ENCODE measurements at regions not wholly inside any gene's neighbourhood (a gene's known extent, or its start where the extent isn't known, plus 50 kb on each side); places are given as distances from the start of the nearest gene placed in this dataset.
A peak's percentile ranks its signal among the peaks of the same experiment; 100 is the strongest.
"Not testable (repeated sequence)": the region's sequence is repeated elsewhere in the genome, so short reads cannot be mapped to it uniquely, and the experiment has no call there.

GRCh38 chr11:21769188-21769587, 423.7 kb upstream of the ANO5 start:
- ATAC-seq, result no peak
- Mint-ChIP-seq H3K4me3 (no peak overlapping the region), H3K27me3 (ENCODE audit: low read depth) (no peaks in the 10 kb centered on the region), H3K9me3 (peaks cover 4% of the 10 kb centered on the region), H3K36me3 (ENCODE audit: insufficient read depth) (no peaks in the 10 kb centered on the region), H3K4me1 (ENCODE audit: low read depth) (no peaks in the 10 kb centered on the region)
- DNase-seq, result no peak

GRCh38 chr11:21771097-21771496, 421.8 kb upstream of the ANO5 start:
- peaks cover 4% of the 10 kb centered on the region for H3K9me3 Mint-ChIP-seq
- H3K4me3 Mint-ChIP-seq, result no peak overlapping the region
- DNase-seq, result no peak
- no peak for ATAC-seq
- no peaks in the 10 kb centered on the region for H3K36me3 Mint-ChIP-seq (ENCODE audit: insufficient read depth)
- no peaks in the 10 kb centered on the region for H3K27me3 Mint-ChIP-seq (ENCODE audit: low read depth)
- H3K4me1 Mint-ChIP-seq (ENCODE audit: low read depth), result no peaks in the 10 kb centered on the region

- ATAC-seq, result no peak
- Mint-ChIP-seq H3K27me3 (ENCODE audit: low read depth) (no peaks in the 10 kb centered on the region), H3K9me3 (peaks cover 9% of the 10 kb centered on the region), H3K36me3 (ENCODE audit: insufficient read depth) (no peaks in the 10 kb centered on the region), H3K4me3 (no peak overlapping the region), H3K4me1 (ENCODE audit: low read depth) (no peaks in the 10 kb centered on the region)
- DNase-seq, result no peak
Measured at GRCh38 chr11:21774212-21774611, 418.7 kb upstream of the ANO5 start.

GRCh38 chr11:21775911-21776310, 417.0 kb upstream of the ANO5 start:
- ATAC-seq (no peak), DNase-seq (no peak)
- Mint-ChIP-seq H3K9me3 (peaks cover 13% of the 10 kb centered on the region), H3K27me3 (ENCODE audit: low read depth) (no peaks in the 10 kb centered on the region), H3K4me3 (no peak overlapping the region), H3K36me3 (ENCODE audit: insufficient read depth) (no peaks in the 10 kb centered on the region), H3K4me1 (ENCODE audit: low read depth) (no peaks in the 10 kb centered on the region)

GRCh38 chr11:21783954-21784353, 408.9 kb upstream of the ANO5 start:
- H3K9me3 Mint-ChIP-seq, result peaks cover 31% of the 10 kb centered on the region
- H3K36me3 Mint-ChIP-seq (ENCODE audit: insufficient read depth), result no peaks in the 10 kb centered on the region
- H3K4me1 Mint-ChIP-seq (ENCODE audit: low read depth), result no peaks in the 10 kb centered on the region
- no peaks in the 10 kb centered on the region for H3K27me3 Mint-ChIP-seq (ENCODE audit: low read depth)
- no peak overlapping the region for H3K4me3 Mint-ChIP-seq
- DNase-seq (no peak), ATAC-seq (no peak)

GRCh38 chr11:21785351-21785750, 407.5 kb upstream of the ANO5 start:
- H3K4me1 Mint-ChIP-seq (ENCODE audit: low read depth), result no peaks in the 10 kb centered on the region
- no peak overlapping the region for H3K4me3 Mint-ChIP-seq
- H3K36me3 Mint-ChIP-seq (ENCODE audit: insufficient read depth), result no peaks in the 10 kb centered on the region
- H3K9me3 Mint-ChIP-seq, result peaks cover 36% of the 10 kb centered on the region
- ATAC-seq (no peak), DNase-seq (no peak)
- H3K27me3 Mint-ChIP-seq (ENCODE audit: low read depth), result no peaks in the 10 kb centered on the region

DNA sequence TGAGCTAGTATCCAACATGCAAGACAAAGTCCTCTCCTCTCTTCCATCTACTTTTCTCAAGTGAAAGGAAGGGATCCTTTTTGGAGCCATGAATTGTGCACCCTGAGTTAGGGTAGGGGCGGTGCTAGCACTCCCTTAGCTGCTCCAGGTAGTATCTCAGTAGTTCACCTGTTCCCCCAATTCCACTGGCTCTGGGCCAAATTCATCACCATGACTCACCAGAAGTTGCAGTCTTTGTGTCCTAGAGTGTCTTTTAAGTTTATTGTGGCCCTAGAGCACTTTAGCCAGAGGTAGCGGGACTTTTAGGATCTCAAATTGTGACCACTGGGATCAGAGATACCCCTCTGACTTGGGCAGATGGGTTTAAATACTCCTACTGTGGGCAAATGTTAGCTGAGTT, 398.6 kb upstream of the ANO5 start:
- ATAC-seq, result no peak
- no peaks in the 10 kb centered on the region for H3K36me3 Mint-ChIP-seq (ENCODE audit: insufficient read depth)

DNA sequence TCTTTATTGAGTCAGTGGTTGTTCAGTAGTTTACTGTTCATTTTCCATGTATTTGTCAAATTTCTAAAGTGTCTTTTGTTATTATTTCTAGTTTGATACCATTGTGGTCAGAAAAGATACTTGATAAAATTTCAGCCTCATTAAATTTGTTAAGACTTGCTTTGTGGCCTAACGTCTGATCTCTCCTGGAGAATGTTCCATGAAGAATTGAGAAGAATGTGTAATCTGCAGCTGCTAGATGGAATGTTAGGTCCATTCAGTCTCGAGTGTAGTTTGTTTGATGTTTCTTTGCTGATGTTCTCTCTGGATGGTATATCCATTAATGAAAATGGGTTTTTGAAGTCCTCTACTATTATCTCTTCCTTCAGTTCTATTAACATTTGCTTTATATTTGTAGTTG, 394.7 kb upstream of the ANO5 start:
- H3K4me3 Mint-ChIP-seq, result no peak overlapping the region
- no peaks in the 10 kb centered on the region for H3K27me3 Mint-ChIP-seq (ENCODE audit: low read depth)
- no peak for ATAC-seq
- peaks cover 31% of the 10 kb centered on the region for H3K9me3 Mint-ChIP-seq
- H3K4me1 Mint-ChIP-seq (ENCODE audit: low read depth), result no peaks in the 10 kb centered on the region
- no peaks in the 10 kb centered on the region for H3K36me3 Mint-ChIP-seq (ENCODE audit: insufficient read depth)
- DNase-seq, result no peak

More for the DNA sequence above, 398.6 kb upstream of the ANO5 start:
- Mint-ChIP-seq H3K27me3 (ENCODE audit: low read depth) (no peaks in the 10 kb centered on the region), H3K9me3 (peaks cover 42% of the 10 kb centered on the region), H3K4me1 (ENCODE audit: low read depth) (no peaks in the 10 kb centered on the region), H3K4me3 (no peak overlapping the region)
- DNase-seq, result no peak

DNA sequence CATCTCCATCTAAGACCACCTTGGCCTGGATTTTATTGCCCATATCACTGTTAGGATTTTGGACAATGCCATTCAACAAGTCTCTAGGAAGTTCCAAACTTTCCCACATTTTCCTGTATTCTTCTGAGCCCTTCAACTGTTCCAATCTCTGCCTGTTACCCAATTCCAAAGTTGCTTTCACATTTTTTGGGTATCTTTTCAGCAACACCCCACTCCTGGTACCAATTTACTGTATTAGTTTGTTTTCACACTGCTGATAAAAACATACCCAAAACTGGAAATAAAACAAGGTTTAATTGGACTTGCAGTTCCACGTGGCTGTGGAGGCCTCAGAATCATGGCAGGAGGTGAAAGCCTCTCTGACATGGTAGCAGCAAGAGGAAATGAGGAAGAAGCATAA, 388.4 kb upstream of the ANO5 start:
- H3K36me3 Mint-ChIP-seq (ENCODE audit: insufficient read depth), result not testable (repeated sequence)

GRCh38 chr11:21806508-21806907, 386.4 kb upstream of the ANO5 start:
- Mint-ChIP-seq H3K27me3 (ENCODE audit: low read depth) (no peaks in the 10 kb centered on the region), H3K4me3 (no peak overlapping the region), H3K36me3 (ENCODE audit: insufficient read depth) (no peaks in the 10 kb centered on the region), H3K9me3 (peaks cover 25% of the 10 kb centered on the region), H3K4me1 (ENCODE audit: low read depth) (no peaks in the 10 kb centered on the region)
- DNase-seq (no peak), ATAC-seq (no peak)

More for the DNA sequence above, 388.4 kb upstream of the ANO5 start:
- H3K27me3 Mint-ChIP-seq (ENCODE audit: low read depth); H3K4me1 Mint-ChIP-seq (ENCODE audit: low read depth); ATAC-seq; DNase-seq; H3K4me3 Mint-ChIP-seq: not testable (repeated sequence)
- H3K9me3 Mint-ChIP-seq, result peaks cover 21% of the 10 kb centered on the region

DNA sequence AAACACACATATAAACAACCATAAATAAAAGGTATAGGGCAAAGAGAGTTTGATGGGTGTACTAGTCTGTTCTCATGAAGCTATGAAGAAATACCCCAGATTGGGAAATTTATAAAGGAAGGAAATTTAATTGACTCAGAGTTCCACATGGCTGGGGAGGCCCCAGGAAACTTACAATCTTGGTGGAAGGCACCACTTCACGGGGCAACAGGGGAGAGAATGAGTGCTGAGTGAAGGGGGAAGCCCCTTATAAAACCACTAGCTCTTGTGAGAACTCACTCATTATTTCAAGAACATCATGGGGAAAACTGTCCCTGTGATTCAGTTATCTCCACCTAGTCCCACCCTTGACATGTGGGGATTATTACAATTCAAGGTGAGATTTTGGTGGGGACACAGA, 385.9 kb upstream of the ANO5 start:
- Mint-ChIP-seq H3K36me3 (ENCODE audit: insufficient read depth) (no peaks in the 10 kb centered on the region), H3K4me1 (ENCODE audit: low read depth) (no peaks in the 10 kb centered on the region), H3K9me3 (peaks cover 25% of the 10 kb centered on the region), H3K27me3 (ENCODE audit: low read depth) (no peaks in the 10 kb centered on the region), H3K4me3 (no peak overlapping the region)
- ATAC-seq (peak in 1 of 2 donors; percentile 38), DNase-seq (no peak)

GRCh38 chr11:21807350-21807749, 385.5 kb upstream of the ANO5 start:
- Mint-ChIP-seq H3K27me3 (ENCODE audit: low read depth) (no peaks in the 10 kb centered on the region), H3K4me3 (no peak overlapping the region), H3K36me3 (ENCODE audit: insufficient read depth) (no peaks in the 10 kb centered on the region), H3K9me3 (peaks cover 25% of the 10 kb centered on the region), H3K4me1 (ENCODE audit: low read depth) (no peaks in the 10 kb centered on the region)
- ATAC-seq (no peak), DNase-seq (no peak)

DNA sequence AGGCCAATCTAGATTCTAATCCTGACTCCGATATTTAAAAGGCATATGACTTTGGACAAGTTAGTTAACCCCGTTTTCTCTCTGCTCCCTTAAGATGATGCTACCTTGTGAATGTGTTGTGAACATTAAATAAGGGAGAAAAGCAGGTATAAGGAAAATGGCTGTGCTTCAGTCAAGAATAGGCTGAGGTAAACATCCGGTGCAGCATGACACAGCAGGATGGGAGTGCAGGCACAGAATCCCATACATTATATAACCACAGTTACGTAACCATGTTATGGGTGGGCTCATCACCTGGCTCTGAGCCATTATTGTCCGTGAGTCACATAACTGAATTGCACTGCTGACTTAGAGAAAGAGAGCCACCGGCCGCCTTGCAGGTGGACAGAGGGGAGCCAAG, 382.2 kb upstream of the ANO5 start:
- no peak for ATAC-seq
- no peaks in the 10 kb centered on the region for H3K36me3 Mint-ChIP-seq (ENCODE audit: insufficient read depth)
- H3K4me1 Mint-ChIP-seq (ENCODE audit: low read depth), result no peaks in the 10 kb centered on the region
- no peaks in the 10 kb centered on the region for H3K27me3 Mint-ChIP-seq (ENCODE audit: low read depth)
- peaks cover 13% of the 10 kb centered on the region for H3K9me3 Mint-ChIP-seq
- H3K4me3 Mint-ChIP-seq, result no peak overlapping the region
- no peak for DNase-seq

DNA sequence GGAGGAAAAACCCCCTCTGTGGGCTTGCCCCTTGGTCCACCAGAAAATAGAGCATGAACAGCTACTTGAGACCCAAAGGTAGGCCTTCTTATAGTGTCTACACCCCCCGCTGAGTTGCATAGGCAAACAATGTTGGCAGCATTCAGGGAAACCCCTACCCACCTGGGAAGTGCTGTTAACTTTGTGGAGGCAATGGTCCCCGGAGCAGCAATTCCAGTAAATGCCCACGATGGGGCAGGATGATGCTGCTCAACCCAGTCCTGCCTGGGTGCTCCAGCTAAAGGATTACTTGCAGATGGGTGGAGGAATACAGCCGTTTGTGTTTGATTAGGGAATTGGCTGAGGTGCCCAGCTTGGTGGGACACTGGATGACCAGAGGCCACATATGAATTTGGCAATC, 381.3 kb upstream of the ANO5 start:
- Mint-ChIP-seq H3K36me3 (ENCODE audit: insufficient read depth) (no peaks in the 10 kb centered on the region), H3K9me3 (peaks cover 7% of the 10 kb centered on the region), H3K4me3 (no peak overlapping the region), H3K27me3 (ENCODE audit: low read depth) (no peaks in the 10 kb centered on the region), H3K4me1 (ENCODE audit: low read depth) (no peaks in the 10 kb centered on the region)
- ATAC-seq (no peak), DNase-seq (no peak)

- ATAC-seq, result no peak
- H3K4me3 Mint-ChIP-seq, result no peak overlapping the region
Measured at GRCh38 chr11:21814169-21814568, 378.7 kb upstream of the ANO5 start.

DNA sequence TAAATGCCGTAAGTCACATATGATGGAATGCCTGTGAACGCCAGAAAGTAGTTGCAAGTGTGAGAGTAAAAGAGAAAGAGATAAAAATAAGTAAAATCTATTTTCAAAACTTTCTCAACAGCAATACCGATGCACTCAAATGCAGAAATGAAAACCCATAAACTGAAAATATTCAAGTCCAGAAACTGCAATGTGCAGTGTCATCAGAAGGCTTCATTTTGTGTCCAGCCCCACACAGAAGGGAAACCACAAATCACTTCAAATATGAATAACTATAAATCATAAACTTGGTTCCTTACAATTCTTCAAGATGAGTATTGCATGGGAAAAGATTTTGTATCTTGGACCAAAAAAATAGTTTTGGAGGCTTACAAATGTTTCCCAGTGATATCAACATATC, 375.2 kb upstream of the ANO5 start:
- H3K36me3 Mint-ChIP-seq (ENCODE audit: insufficient read depth), result no peaks in the 10 kb centered on the region
- H3K9me3 Mint-ChIP-seq, result peaks cover 1% of the 10 kb centered on the region
- H3K4me3 Mint-ChIP-seq, result no peak overlapping the region
- ATAC-seq (no peak), DNase-seq (no peak)
- no peaks in the 10 kb centered on the region for H3K27me3 Mint-ChIP-seq (ENCODE audit: low read depth)
- no peaks in the 10 kb centered on the region for H3K4me1 Mint-ChIP-seq (ENCODE audit: low read depth)

More at GRCh38 chr11:21814169-21814568, 378.7 kb upstream of the ANO5 start:
- Mint-ChIP-seq H3K9me3 (peaks cover 4% of the 10 kb centered on the region), H3K4me1 (ENCODE audit: low read depth) (no peaks in the 10 kb centered on the region), H3K27me3 (ENCODE audit: low read depth) (no peaks in the 10 kb centered on the region), H3K36me3 (ENCODE audit: insufficient read depth) (no peaks in the 10 kb centered on the region)
- no peak for DNase-seq
